Ovary (tissue), 7 donors: ENCODE measurements at regions not wholly inside any gene's neighbourhood (a gene's known extent, or its start where the extent isn't known, plus 50 kb on each side); places are given as distances from the start of the nearest gene placed in this dataset.

Experiments
- DNase-seq, 5 donors: peaks; one replicate each; pipeline ENCODE4 v3.0.0-alpha.2; 2019 to 2020
- H3K27ac ChIP-seq, 2 donors: fragments of 200-600 bp; one replicate each; pipeline versions ENCODE4 v1.5.1 to v1.8.0; 2019 to 2022
- H3K27me3 ChIP-seq: fragments of 200-600 bp; one replicate; pipeline ENCODE4 v1.8.0; 2022
- H3K36me3 ChIP-seq: fragments of 200-600 bp; sonication (generic); one replicate; pipeline ENCODE4 v1.5.1; 2019
- H3K4me1 ChIP-seq: one replicate; pipeline ENCODE4 v1.8.1; 2013; ENCODE audit warnings: mild to moderate bottlenecking, moderate library complexity; ENCODE audit not compliant: insufficient read depth
- H3K4me3 ChIP-seq: fragments of 200-600 bp; sonication (generic); one replicate; pipeline ENCODE4 v1.5.1; 2017
- H3K9me3 ChIP-seq, 2 donors: fragments of 200-600 bp in 1 of 2; sonication (generic) in 1 of 2; one replicate each; pipeline versions ENCODE4 v1.5.1 to v1.8.1; 2013 to 2019; ENCODE audit warnings: mild to moderate bottlenecking in 1 of 2, moderate library complexity in 1 of 2
- CTCF ChIP-seq, 3 donors: fragments of 450-650 bp in 2 of 3; fragments of 200-600 bp in 1 of 3; IDR thresholded peaks; one replicate each; pipeline versions ENCODE4 v1.5.1 to v1.8.0; 2016 to 2022; ENCODE audit warnings: antibody characterized with exemption in 3 of 3, mild to moderate bottlenecking in 1 of 3
- EP300 ChIP-seq: sonication (generic); formaldehyde crosslinking; IDR thresholded peaks from one replicate; pipeline ENCODE4 v1.6.1; 2017; ENCODE audit warnings: antibody characterized with exemption
- POLR2A ChIP-seq: fragments of 450-650 bp; IDR thresholded peaks from one replicate; pipeline ENCODE4 v1.6.1; 2017; ENCODE audit warnings: antibody characterized with exemption, mild to moderate bottlenecking, moderate library complexity
- WGBS, 3 donors: extraction: QIAGEN DNeasy Blood & Tissue Kit in 1 of 3; methylation state at CpG; one replicate each; pipeline versions ENCODE4 v1.1.5 to v1.1.7; 2013 to 2017; 5-methylcytosine and 5-hydroxymethylcytosine counted together
- intact Hi-C, 4 donors: fragments of 100-400 bp; cut with DNase I; formaldehyde crosslinking; loops; one replicate each; pipeline versions ENCODE4 v1.11.0 to v1.15.1; 2022 to 2023
- donor health status: DM: no; HTN: no; CAD: no; lungs with moderate emphysema.
- donor health status: DM: no; HTN: no; CAD: no.
- donor health status: Bipolar disorder and iron deficiency.
- donor health status: DM: no; HTN: no; CAD: no.
- donor health status: DM: yes; HTN: yes; CAD: no.

GRCh38 chr2:7971841-7972240 lies 710.0 kb upstream of the ID2 start:
- intact Hi-C loops, result no loop called here
- no peaks in the 10 kb centered on the region for H3K36me3 ChIP-seq
- H3K27me3 ChIP-seq, result no peaks in the 10 kb centered on the region
- 83 to 88% (median 86%) methylated on average over 4 of the region's 4 CpGs for WGBS, 3 donors
- DNase-seq, result no peak
- H3K27ac ChIP-seq, result no peak overlapping the region
- H3K9me3 ChIP-seq, result no peaks in the 10 kb centered on the region
- no peak for TF ChIP-seq CTCF (IDR thresholded peaks at IDR 0.05)
- no peak for TF ChIP-seq POLR2A
- TF ChIP-seq EP300, result no peak
- H3K4me3 ChIP-seq, result no peak overlapping the region
- H3K4me1 ChIP-seq, result no peaks in the 10 kb centered on the region

GRCh38 chr2:7972670-7973069 lies 709.2 kb upstream of the ID2 start:
- no peak for TF ChIP-seq EP300
- no peak for TF ChIP-seq POLR2A
- TF ChIP-seq CTCF (IDR thresholded peaks at IDR 0.05), result no peak
- Histone ChIP-seq H3K9me3 (no peaks in the 10 kb centered on the region), H3K4me3 (no peak overlapping the region), H3K27me3 (no peaks in the 10 kb centered on the region), H3K27ac (no peak overlapping the region), H3K36me3 (no peaks in the 10 kb centered on the region), H3K4me1 (peaks cover 3% of the 10 kb centered on the region)
- 89 to 97% (median 92%) methylated on average over 7 of the region's 7 CpGs for WGBS, 3 donors
- no peak for DNase-seq
- intact Hi-C loops, result no loop called here

GRCh38 chr2:7973801-7974480 lies 707.9 kb upstream of the ID2 start:
- intact Hi-C loops, result no loop called here
- Histone ChIP-seq H3K27ac (no peak overlapping the region), H3K4me3 (no peak overlapping the region), H3K27me3 (no peaks in the 10 kb centered on the region), H3K36me3 (no peaks in the 10 kb centered on the region), H3K4me1 (peaks cover 6% of the 10 kb centered on the region), H3K9me3 (no peaks in the 10 kb centered on the region)
- no peak for TF ChIP-seq POLR2A
- no peak for TF ChIP-seq CTCF (IDR thresholded peaks at IDR 0.05)
- TF ChIP-seq EP300, result no peak
- 49 to 75% (median 66%) methylated on average over 8 of the region's 8 CpGs for WGBS, 3 donors
- DNase-seq, result no peak

GRCh38 chr2:7974936-7975335 lies 706.9 kb upstream of the ID2 start:
- 95 to 96% (median 95%) methylated on average over 5 of the region's 5 CpGs for WGBS, 3 donors
- Histone ChIP-seq H3K9me3 (no peaks in the 10 kb centered on the region), H3K27me3 (no peaks in the 10 kb centered on the region), H3K36me3 (no peaks in the 10 kb centered on the region), H3K27ac (no peak overlapping the region), H3K4me1 (peaks cover 6% of the 10 kb centered on the region), H3K4me3 (no peak overlapping the region)
- intact Hi-C loops, result no loop called here
- TF ChIP-seq POLR2A, result no peak
- no peak for TF ChIP-seq EP300
- TF ChIP-seq CTCF (IDR thresholded peaks at IDR 0.05), result no peak
- DNase-seq, result no peak
